Esophagus muscularis mucosa (tissue), 3 donors: ENCODE measurements at regions not wholly inside any gene's neighbourhood (a gene's known extent, or its start where the extent isn't known, plus 50 kb on each side); places are given as distances from the start of the nearest gene placed in this dataset.

Source experiments
- POLR2A ChIP-seq: fragments of 450-650 bp; IDR thresholded peaks from one replicate; pipeline ENCODE4 v1.6.1; 2017; ENCODE audit warnings: antibody characterized with exemption, moderate library complexity, mild to moderate bottlenecking, low read depth
- TF ChIP-seq, protein P1 (sequence below), 3 experiments: fragments of 200-600 bp in 2 of 3; fragments of 450-650 bp in 1 of 3; sonication (generic) in 2 of 3; IDR thresholded peaks; one replicate each; pipeline ENCODE4 v1.5.1; 2017 to 2019; ENCODE audit warnings: antibody characterized with exemption in 3 of 3, mild to moderate bottlenecking in 2 of 3, moderate library complexity in 1 of 3

DNA sequence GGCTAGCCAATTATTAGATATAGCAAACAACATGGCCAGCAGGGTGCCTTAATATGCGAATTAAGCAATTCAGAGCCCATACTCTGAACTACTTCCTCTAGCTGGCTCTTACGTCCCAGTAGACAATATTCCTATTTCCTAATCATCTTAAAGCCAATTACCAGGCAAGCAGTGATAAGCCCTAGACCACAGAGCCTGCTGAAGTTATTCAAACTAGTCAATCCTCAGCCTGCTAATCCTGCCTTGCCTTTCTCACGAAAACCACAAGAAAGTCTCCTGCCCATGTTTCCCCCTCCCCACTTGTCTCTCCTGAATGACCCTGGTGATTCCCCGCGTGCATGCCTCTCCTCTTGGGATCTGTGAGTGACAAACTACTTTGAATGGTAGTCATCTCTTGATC is 86.8 kb upstream of the CACNA2D1 start:
- TF ChIP-seq, protein P1, sequence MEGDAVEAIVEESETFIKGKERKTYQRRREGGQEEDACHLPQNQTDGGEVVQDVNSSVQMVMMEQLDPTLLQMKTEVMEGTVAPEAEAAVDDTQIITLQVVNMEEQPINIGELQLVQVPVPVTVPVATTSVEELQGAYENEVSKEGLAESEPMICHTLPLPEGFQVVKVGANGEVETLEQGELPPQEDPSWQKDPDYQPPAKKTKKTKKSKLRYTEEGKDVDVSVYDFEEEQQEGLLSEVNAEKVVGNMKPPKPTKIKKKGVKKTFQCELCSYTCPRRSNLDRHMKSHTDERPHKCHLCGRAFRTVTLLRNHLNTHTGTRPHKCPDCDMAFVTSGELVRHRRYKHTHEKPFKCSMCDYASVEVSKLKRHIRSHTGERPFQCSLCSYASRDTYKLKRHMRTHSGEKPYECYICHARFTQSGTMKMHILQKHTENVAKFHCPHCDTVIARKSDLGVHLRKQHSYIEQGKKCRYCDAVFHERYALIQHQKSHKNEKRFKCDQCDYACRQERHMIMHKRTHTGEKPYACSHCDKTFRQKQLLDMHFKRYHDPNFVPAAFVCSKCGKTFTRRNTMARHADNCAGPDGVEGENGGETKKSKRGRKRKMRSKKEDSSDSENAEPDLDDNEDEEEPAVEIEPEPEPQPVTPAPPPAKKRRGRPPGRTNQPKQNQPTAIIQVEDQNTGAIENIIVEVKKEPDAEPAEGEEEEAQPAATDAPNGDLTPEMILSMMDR (IDR thresholded peaks at IDR 0.05): no peak
- no peak for TF ChIP-seq POLR2A
